Thyroid gland (tissue), 4 donors: ENCODE measurements at regions not wholly inside any gene's neighbourhood (a gene's known extent, or its start where the extent isn't known, plus 50 kb on each side); places are given as distances from the start of the nearest gene placed in this dataset.

Source experiments
- DNase-seq, 2 donors: peaks; one replicate each; pipeline ENCODE4 v3.0.0-alpha.2; 2019
- H3K27ac ChIP-seq, 3 donors: fragments of 200-600 bp; sonication (generic); 1 replicate in 2 of 3; 2 replicates in 1 of 3; pipeline ENCODE4 v1.5.1; 2016 to 2019; ENCODE audit warnings: mild to moderate bottlenecking in 1 of 3, moderate library complexity in 1 of 3
- H3K27me3 ChIP-seq: fragments of 200-600 bp; sonication (generic); one replicate; pipeline ENCODE4 v1.5.1; 2019
- H3K36me3 ChIP-seq, 2 donors: fragments of 200-600 bp; sonication (generic); one replicate each; pipeline ENCODE4 v1.5.1; 2016 to 2019
- H3K4me1 ChIP-seq, 2 donors: fragments of 200-600 bp; sonication (generic); one replicate each; pipeline ENCODE4 v1.5.1; 2017 to 2019
- H3K4me3 ChIP-seq, 3 donors: fragments of 200-600 bp; sonication (generic); replicated peaks in 1 of 3; 1 replicate in 2 of 3; 2 replicates in 1 of 3; pipeline ENCODE4 v1.5.1; 2016; ENCODE audit warnings: mild to moderate bottlenecking in 1 of 3
- H3K9me3 ChIP-seq: fragments of 200-600 bp; sonication (generic); one replicate; pipeline ENCODE4 v1.5.1; 2017
- CTCF ChIP-seq, 6 experiments: fragments of 200-600 bp in 3 of 6; fragments of 450-650 bp in 3 of 6; sonication (generic) in 3 of 6; IDR thresholded peaks; one replicate each; pipeline ENCODE4 v1.5.1; 2016 to 2019; ENCODE audit warnings: antibody characterized with exemption in 6 of 6, mild to moderate bottlenecking in 2 of 6, inconsistent platforms in 1 of 6, moderate library complexity in 1 of 6
- POLR2A ChIP-seq, 2 donors: fragments of 450-650 bp; IDR thresholded peaks; one replicate each; pipeline ENCODE4 v1.6.1; 2017; ENCODE audit warnings: antibody characterized with exemption in 2 of 2, mild to moderate bottlenecking in 2 of 2, moderate library complexity in 1 of 2
- WGBS, 2 donors: methylation state at CpG; one replicate each; pipeline ENCODE4 v1.1.5; 2017; 5-methylcytosine and 5-hydroxymethylcytosine counted together
- intact Hi-C: fragments of 100-400 bp; cut with DNase I; formaldehyde crosslinking; loops from one replicate; pipeline ENCODE4 v1.15.1; 2023

- TF ChIP-seq POLR2A (IDR thresholded peaks at IDR 0.05) (no peak), CTCF (IDR thresholded peaks at IDR 0.05) (no peak)
- WGBS, 2 donors: 61 to 64% methylated on average over 6 of the region's 6 CpGs
- no peaks in the 10 kb centered on the region for H3K27me3 ChIP-seq
- no peak overlapping the region for H3K4me3 ChIP-seq
- intact Hi-C loops: no loop called here
- no peaks in the 10 kb centered on the region for H3K9me3 ChIP-seq
- no peak for DNase-seq
- no peak overlapping the region for H3K27ac ChIP-seq
- no peaks in the 10 kb centered on the region for H3K36me3 ChIP-seq
- no peaks in the 10 kb centered on the region for H3K4me1 ChIP-seq
These were observed 464.6 kb downstream of the FGF9 start for GRCh38 chr13:22135446-22135845.

GRCh38 chr13:22137361-22138050, 466.6 kb downstream of the FGF9 start:
- DNase-seq: no peak
- intact Hi-C loops: no loop called here
- TF ChIP-seq POLR2A (IDR thresholded peaks at IDR 0.05): no peak
- no peak for TF ChIP-seq CTCF (IDR thresholded peaks at IDR 0.05)
- WGBS, 2 donors: 87 to 88% methylated on average over 4 of the region's 4 CpGs
- Histone ChIP-seq H3K27me3 (no peaks in the 10 kb centered on the region), H3K4me3 (no peak overlapping the region), H3K4me1 (no peaks in the 10 kb centered on the region), H3K9me3 (no peaks in the 10 kb centered on the region), H3K36me3 (no peaks in the 10 kb centered on the region), H3K27ac (no peak overlapping the region)

- H3K36me3 ChIP-seq: no peaks in the 10 kb centered on the region
- H3K27ac ChIP-seq: no peak overlapping the region
- TF ChIP-seq POLR2A (IDR thresholded peaks at IDR 0.05): no peak
- TF ChIP-seq CTCF (IDR thresholded peaks at IDR 0.05): no peak
- DNase-seq: no peak
- 84 to 92% methylated on average over 8 of the region's 8 CpGs for WGBS, 2 donors
- H3K4me3 ChIP-seq: no peak overlapping the region
- no peaks in the 10 kb centered on the region for H3K4me1 ChIP-seq
- H3K27me3 ChIP-seq: no peaks in the 10 kb centered on the region
- no peaks in the 10 kb centered on the region for H3K9me3 ChIP-seq
- intact Hi-C loops: no loop called here
These were observed 468.1 kb downstream of the FGF9 start for GRCh38 chr13:22138947-22139346.

- TF ChIP-seq POLR2A (IDR thresholded peaks at IDR 0.05): no peak
- TF ChIP-seq CTCF (IDR thresholded peaks at IDR 0.05): no peak
- Histone ChIP-seq H3K9me3 (no peaks in the 10 kb centered on the region), H3K4me1 (no peaks in the 10 kb centered on the region), H3K27me3 (no peaks in the 10 kb centered on the region), H3K4me3 (no peak overlapping the region), H3K36me3 (no peaks in the 10 kb centered on the region), H3K27ac (no peak overlapping the region)
- WGBS, 2 donors: 67 to 88% methylated on average over 1 of the region's 1 CpG
- intact Hi-C loops: no loop called here
- DNase-seq: no peak
These were observed 470.8 kb downstream of the FGF9 start for GRCh38 chr13:22141716-22142115.

- Histone ChIP-seq H3K36me3 (no peaks in the 10 kb centered on the region), H3K9me3 (no peaks in the 10 kb centered on the region), H3K4me3 (no peak overlapping the region), H3K27ac (no peak overlapping the region), H3K27me3 (no peaks in the 10 kb centered on the region), H3K4me1 (no peaks in the 10 kb centered on the region)
- TF ChIP-seq POLR2A (IDR thresholded peaks at IDR 0.05) (no peak), CTCF (IDR thresholded peaks at IDR 0.05) (no peak)
- 13 to 25% methylated on average over 1 of the region's 1 CpG for WGBS, 2 donors
- intact Hi-C loops: no loop called here
- DNase-seq: no peak
These were observed 472.8 kb downstream of the FGF9 start for GRCh38 chr13:22143671-22144070.
